ENCODE measurements at regions not wholly inside any gene's neighbourhood (a gene's known extent, or its start where the extent isn't known, plus 50 kb on each side); places are given as distances from the start of the nearest gene placed in this dataset.
A peak's percentile ranks its signal among the peaks of the same experiment; 100 is the strongest.

GRCh38 chr2:241982706-241983570, 113.4 kb downstream of the RTP5 start:
- DNase-seq (ENCODE audit: low read depth): no peak

GRCh38 chr2:241983571-241984270, 114.2 kb downstream of the RTP5 start:
- DNase-seq (ENCODE audit: low read depth): no peak

GRCh38 chr2:241984271-241984655, 114.7 kb downstream of the RTP5 start:
- no peak for DNase-seq (ENCODE audit: low read depth)

GRCh38 chr2:241984658-241985057, 115.1 kb downstream of the RTP5 start:
- DNase-seq (ENCODE audit: low read depth): no peak

GRCh38 chr2:241985161-241985985, 115.8 kb downstream of the RTP5 start:
- DNase-seq (ENCODE audit: low read depth): peak; percentile 64

GRCh38 chr2:241985986-241986329, 116.4 kb downstream of the RTP5 start:
- no peak for DNase-seq (ENCODE audit: low read depth)

- DNase-seq (ENCODE audit: low read depth): no peak
These were observed 117.5 kb downstream of the RTP5 start for GRCh38 chr2:241986836-241987641.

GRCh38 chr2:241987726-241988125, 118.2 kb downstream of the RTP5 start:
- DNase-seq (ENCODE audit: low read depth): no peak

- no peak for DNase-seq (ENCODE audit: low read depth)
These were observed 118.6 kb downstream of the RTP5 start for GRCh38 chr2:241988146-241988545.

GRCh38 chr2:241989074-241989473, 119.5 kb downstream of the RTP5 start:
- no peak for DNase-seq (ENCODE audit: low read depth)

GRCh38 chr2:241990466-241990865, 120.9 kb downstream of the RTP5 start:
- no peak for DNase-seq (ENCODE audit: low read depth)

- no peak for DNase-seq (ENCODE audit: low read depth)
These were observed 121.8 kb downstream of the RTP5 start for GRCh38 chr2:241991299-241991698.

GRCh38 chr2:241992753-241993152, 123.2 kb downstream of the RTP5 start:
- no peak for DNase-seq (ENCODE audit: low read depth)

GRCh38 chr2:241993386-241994005, 124.0 kb downstream of the RTP5 start:
- DNase-seq (ENCODE audit: low read depth): no peak

- no peak for DNase-seq (ENCODE audit: low read depth)
These were observed 124.6 kb downstream of the RTP5 start for GRCh38 chr2:241994086-241994485.

GRCh38 chr2:241994556-241995213, 125.2 kb downstream of the RTP5 start:
- DNase-seq (ENCODE audit: low read depth): no peak

GRCh38 chr2:241996100-241996499, 126.6 kb downstream of the RTP5 start:
- no peak for DNase-seq (ENCODE audit: low read depth)

- DNase-seq (ENCODE audit: low read depth): no peak
These were observed 127.5 kb downstream of the RTP5 start for GRCh38 chr2:241997017-241997416.

GRCh38 chr2:241999184-241999583, 129.7 kb downstream of the RTP5 start:
- no peak for DNase-seq (ENCODE audit: low read depth)

GRCh38 chr2:242001853-242002252, 132.3 kb downstream of the RTP5 start:
- DNase-seq (ENCODE audit: low read depth): no peak

- DNase-seq (ENCODE audit: low read depth): no peak
These were observed 133.4 kb downstream of the RTP5 start for GRCh38 chr2:242002944-242003343.

Measured in T-helper 22 cell (primary cell).